Mesothelial cell of epicardium (in vitro differentiated cells): ENCODE measurements at regions not wholly inside any gene's neighbourhood (a gene's known extent, or its start where the extent isn't known, plus 50 kb on each side); places are given as distances from the start of the nearest gene placed in this dataset.

ENCODE experiments used
- DNase-seq, 2 experiments: peaks; one replicate each; pipeline ENCODE4 v3.0.0; 2021; ENCODE audit warnings: low spot score in 2 of 2; ENCODE audit not compliant: unreplicated experiment in 2 of 2
- H3K27ac Mint-ChIP-seq: 2 replicates; pipeline ENCODE4 v1.8.0; 2021; ENCODE audit warnings: mixed read lengths
- H3K27me3 Mint-ChIP-seq: 2 replicates; pipeline ENCODE4 v1.8.0; 2021; ENCODE audit warnings: low read depth, mixed read lengths
- H3K36me3 Mint-ChIP-seq: 2 replicates; pipeline ENCODE4 v1.8.0; 2021; ENCODE audit warnings: mixed read lengths
- H3K4me1 Mint-ChIP-seq: 2 replicates; pipeline ENCODE4 v1.8.0; 2021; ENCODE audit warnings: mixed read lengths
- H3K4me3 Mint-ChIP-seq: 2 replicates; pipeline ENCODE4 v1.8.0; 2021; ENCODE audit warnings: mild to moderate bottlenecking, moderate library complexity, mixed read lengths
- H3K9me3 Mint-ChIP-seq: 2 replicates; pipeline ENCODE4 v1.8.0; 2021; ENCODE audit warnings: mixed read lengths
- CTCF ChIP-seq: fragments of 200-600 bp; sonication (generic); IDR thresholded peaks from one replicate; pipeline ENCODE4 v1.5.0; 2021; ENCODE audit warnings: antibody characterized with exemption; ENCODE audit not compliant: unreplicated experiment

- no peak overlapping the region for H3K4me3 Mint-ChIP-seq
These were observed 51.1 kb downstream of the PROKR2 start for GRCh38 chr20:5265662-5265985.

DNA sequence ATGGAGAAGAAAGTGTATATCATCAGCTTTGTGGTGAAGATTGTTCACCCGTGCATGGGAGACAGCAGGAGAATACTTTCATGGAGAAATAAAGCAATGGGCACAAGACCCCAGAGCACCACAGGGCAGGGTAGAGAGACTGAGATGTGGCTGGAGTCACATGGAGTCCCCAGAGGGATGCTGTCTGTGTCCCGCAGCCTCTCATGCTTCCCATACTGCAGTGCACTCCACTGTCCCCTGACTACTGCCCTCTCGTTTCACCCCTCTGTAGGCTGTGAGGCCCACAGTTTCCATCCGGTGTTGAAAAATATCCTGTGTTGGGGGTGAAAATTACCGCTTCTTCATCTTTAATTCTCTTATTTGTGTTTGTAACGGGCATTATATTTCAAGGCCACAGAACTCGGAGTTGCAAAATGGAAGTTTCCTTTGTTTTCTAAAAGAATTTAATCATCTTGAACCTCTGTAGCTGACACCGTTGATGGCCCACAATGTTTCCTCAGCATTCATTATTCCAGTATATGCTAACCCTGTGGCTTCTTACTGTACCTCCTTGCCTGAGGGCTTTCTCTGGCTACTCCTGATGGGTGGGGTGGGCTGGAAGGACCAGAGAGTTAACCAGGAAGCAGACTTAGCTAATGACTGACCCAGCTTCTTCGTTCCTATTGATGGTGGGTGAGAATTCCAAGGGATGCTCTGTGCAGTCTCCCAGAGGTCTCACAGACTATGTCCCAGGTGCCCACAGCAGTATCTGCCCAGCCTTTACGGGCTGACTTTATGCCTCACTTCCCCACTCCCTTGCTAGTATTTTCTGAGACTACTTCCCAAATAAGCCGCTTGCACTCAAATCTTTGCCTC is 51.7 kb downstream of the PROKR2 start:
- peaks cover 66% of the 10 kb centered on the region for H3K27me3 Mint-ChIP-seq
- H3K36me3 Mint-ChIP-seq: no peaks in the 10 kb centered on the region
- no peak overlapping the region for H3K27ac Mint-ChIP-seq

More at GRCh38 chr20:5265662-5265985, 51.1 kb downstream of the PROKR2 start:
- H3K9me3 Mint-ChIP-seq: no peaks in the 10 kb centered on the region
- no peak for DNase-seq
- H3K36me3 Mint-ChIP-seq: no peaks in the 10 kb centered on the region
- H3K4me1 Mint-ChIP-seq: no peaks in the 10 kb centered on the region
- H3K27me3 Mint-ChIP-seq: peaks cover 70% of the 10 kb centered on the region
- H3K27ac Mint-ChIP-seq: no peak overlapping the region
- no peak for TF ChIP-seq CTCF

DNA sequence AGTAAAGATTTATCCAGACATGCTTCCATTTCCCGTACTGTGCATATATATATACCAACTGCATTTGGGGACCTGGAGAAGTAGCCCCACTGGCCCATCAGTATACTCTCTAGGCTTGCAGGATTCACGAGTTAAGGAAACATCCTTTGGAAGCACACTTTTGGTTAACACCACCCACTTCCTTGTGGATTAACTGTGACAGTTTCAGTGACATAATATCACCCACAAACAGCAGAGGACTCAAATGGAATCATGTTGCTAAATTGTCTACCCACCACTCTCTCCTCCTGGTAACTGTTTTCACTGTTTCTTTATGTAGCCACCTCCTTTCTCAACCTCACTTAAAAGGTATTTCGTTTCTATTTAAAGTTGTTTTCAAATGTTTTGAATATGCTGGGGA is 55.0 kb downstream of the PROKR2 start:
- Mint-ChIP-seq H3K9me3 (no peaks in the 10 kb centered on the region), H3K4me1 (no peaks in the 10 kb centered on the region), H3K27me3 (peaks cover 55% of the 10 kb centered on the region), H3K36me3 (no peaks in the 10 kb centered on the region), H3K4me3 (no peak overlapping the region), H3K27ac (no peak overlapping the region)
- no peak for DNase-seq
- TF ChIP-seq CTCF: no peak

More for the DNA sequence above, 51.7 kb downstream of the PROKR2 start:
- no peaks in the 10 kb centered on the region for H3K9me3 Mint-ChIP-seq
- DNase-seq: no peak
- no peak for TF ChIP-seq CTCF
- H3K4me3 Mint-ChIP-seq: no peak overlapping the region
- no peaks in the 10 kb centered on the region for H3K4me1 Mint-ChIP-seq

DNA sequence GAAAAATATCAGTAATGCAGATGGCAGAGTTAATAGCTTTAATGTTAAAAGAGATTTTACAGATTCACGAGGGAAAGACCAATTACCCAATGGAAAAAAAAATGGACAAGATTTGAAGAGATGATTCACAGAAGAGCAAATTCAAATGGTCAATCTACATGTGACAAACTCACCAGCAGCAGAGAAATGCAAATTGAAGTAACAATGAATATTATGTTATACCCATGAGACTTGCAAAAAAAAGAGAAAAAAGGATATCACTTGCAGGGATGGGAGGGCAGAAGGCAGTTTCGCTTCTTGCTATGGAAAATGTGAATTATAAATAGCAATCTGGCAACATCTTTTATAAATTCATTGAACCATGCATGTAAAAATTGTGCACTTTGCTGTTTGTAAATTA is 55.9 kb downstream of the PROKR2 start:
- Mint-ChIP-seq H3K27ac (no peak overlapping the region), H3K36me3 (no peaks in the 10 kb centered on the region), H3K4me3 (no peak overlapping the region), H3K27me3 (peaks cover 58% of the 10 kb centered on the region), H3K9me3 (no peaks in the 10 kb centered on the region), H3K4me1 (no peaks in the 10 kb centered on the region)
- DNase-seq: no peak
- no peak for TF ChIP-seq CTCF
